Stimulated activated CD4-positive, alpha-beta T cell treated with anti-CD3 and anti-CD28 coated beads, TNF-alpha, amount 100 ng/mL, for 4 hours (primary cell): ENCODE measurements at regions not wholly inside any gene's neighbourhood (a gene's known extent, or its start where the extent isn't known, plus 50 kb on each side); places are given as distances from the start of the nearest gene placed in this dataset.
"Not testable (repeated sequence)": the region's sequence is repeated elsewhere in the genome, so short reads cannot be mapped to it uniquely, and the experiment has no call there.

Source experiments
- DNase-seq, 3 experiments: peaks; one replicate each; pipeline ENCODE4 v3.0.0-alpha.2; 2020; ENCODE audit warnings: low read depth in 3 of 3

- DNase-seq: no peak
Observed at GRCh38 chr14:97074456-97074855, 277.3 kb downstream of the VRK1 start.

DNA sequence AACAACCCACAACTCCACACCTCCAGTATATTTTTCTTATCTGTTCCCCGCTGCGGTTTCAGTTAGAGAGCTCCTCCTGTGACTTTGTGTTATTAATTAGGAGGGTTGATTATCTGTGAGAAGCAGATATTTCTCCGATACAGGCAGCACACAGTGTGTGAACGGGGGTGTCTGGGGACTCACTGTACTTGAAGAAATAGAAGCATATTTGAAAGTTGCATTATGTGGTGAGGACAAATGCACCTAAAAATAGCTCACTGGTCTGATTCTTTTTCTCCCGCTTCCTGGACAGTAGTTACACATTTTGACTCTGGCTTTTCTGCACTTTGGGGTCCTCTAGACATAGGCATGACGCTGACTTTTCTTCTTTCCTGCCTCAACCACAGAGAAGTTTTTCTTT, 277.7 kb downstream of the VRK1 start:
- DNase-seq: no peak

DNA sequence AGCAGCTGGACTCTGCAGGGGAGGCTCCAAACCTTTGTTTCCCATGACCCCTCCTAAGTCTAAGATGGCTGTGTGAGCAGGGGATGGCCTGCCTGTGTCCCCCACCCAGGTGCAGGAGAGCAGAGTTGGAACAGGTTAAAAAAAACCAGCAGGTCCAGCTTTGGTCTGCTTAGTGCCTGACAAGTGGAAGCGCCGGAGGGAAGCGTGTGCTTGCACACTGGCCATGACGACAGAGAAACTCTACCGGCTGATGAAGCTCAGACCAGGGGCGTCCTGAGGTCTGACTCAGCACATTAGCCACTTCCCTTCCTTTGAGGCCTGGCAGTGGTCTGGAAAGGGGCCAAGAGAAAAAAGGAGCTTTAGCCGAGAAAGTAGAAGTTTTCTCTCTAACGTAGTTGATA, 280.1 kb downstream of the VRK1 start:
- DNase-seq: no peak

DNA sequence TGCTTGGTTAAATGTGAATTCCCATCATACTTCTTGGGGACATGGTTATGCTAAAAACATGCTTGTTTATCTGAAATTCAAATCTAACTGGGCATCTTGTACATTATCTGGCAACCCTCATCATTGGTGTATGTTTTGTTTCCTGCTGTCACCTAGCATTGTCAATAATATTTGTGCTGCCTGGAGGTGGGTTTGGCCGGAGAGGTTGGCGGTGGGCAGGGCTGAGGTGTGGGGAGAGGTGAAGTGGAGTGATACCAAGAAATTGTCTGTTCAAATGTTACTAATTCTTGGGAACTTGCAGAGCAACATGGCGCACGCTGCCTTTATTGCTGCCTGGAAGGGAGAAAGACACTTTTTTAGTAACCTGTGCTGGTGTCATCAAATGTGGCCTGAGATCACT, 280.5 kb downstream of the VRK1 start:
- DNase-seq: no peak

GRCh38 chr14:97080991-97081390, 283.8 kb downstream of the VRK1 start:
- no peak for DNase-seq

- no peak for DNase-seq
Observed at GRCh38 chr14:97095269-97095668, 298.1 kb downstream of the VRK1 start.

GRCh38 chr14:97097296-97097695, 300.1 kb downstream of the VRK1 start:
- no peak for DNase-seq

GRCh38 chr14:97100306-97100705, 303.1 kb downstream of the VRK1 start:
- no peak for DNase-seq

- DNase-seq: no peak
Observed at GRCh38 chr14:97101561-97101960, 304.4 kb downstream of the VRK1 start.

DNA sequence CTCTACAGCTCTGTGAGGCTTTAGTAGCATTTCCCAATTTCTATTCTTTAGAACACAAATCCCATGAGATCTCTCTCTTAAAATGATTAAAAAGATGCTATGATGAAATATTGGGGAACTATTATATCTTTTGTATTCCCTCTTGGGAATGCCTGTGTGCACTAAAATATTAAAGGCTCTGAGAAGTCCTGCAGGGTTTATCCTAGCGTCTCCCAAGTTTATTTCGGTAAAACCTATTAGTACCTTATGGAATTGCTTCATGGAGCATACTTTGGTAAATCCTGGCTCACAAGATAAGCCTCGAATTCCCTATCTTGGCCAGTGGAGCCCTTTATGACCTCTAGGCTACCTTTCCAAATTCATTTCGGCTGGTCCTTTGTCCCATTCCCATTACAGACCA, 306.8 kb downstream of the VRK1 start:
- DNase-seq: no peak

DNA sequence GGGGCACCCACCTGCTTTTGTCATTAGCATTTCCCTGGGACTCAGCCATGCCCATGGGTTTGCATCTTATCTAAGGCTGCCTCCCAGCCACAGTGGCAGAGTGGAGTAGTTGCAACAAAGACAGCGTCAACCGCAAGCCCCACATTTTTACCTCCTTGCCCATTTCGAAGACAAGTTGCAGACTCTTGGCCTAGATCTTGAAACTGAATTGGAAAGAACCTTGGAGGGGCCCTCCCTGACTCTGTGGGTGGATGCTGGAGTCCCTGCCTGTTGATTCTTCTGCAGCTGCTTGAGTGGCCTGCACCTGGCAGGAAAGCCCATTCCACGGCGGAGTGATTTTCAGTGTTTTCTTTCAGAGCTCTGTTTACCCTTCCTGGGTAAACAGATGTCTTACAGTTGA, 309.0 kb downstream of the VRK1 start:
- no peak for DNase-seq

DNA sequence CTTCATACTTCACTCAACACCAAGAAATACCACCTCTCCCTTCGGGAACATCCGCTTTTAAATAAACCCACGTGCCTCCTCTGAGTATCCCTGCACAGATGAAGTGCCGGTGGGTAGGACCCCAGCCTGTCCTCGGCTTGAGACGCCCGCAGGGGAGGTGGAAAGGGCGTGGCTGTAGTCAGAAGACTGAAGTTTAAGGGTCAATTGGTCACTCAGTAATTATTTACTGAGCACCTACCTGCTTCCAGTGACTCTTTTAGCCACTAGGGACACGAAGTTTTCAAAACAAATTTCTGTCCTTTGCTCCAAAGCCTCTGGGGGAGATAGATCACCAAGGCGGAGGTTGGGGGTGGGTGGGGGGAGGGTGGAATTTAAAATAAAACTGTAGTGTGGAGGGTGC, 309.4 kb downstream of the VRK1 start:
- DNase-seq: no peak

DNA sequence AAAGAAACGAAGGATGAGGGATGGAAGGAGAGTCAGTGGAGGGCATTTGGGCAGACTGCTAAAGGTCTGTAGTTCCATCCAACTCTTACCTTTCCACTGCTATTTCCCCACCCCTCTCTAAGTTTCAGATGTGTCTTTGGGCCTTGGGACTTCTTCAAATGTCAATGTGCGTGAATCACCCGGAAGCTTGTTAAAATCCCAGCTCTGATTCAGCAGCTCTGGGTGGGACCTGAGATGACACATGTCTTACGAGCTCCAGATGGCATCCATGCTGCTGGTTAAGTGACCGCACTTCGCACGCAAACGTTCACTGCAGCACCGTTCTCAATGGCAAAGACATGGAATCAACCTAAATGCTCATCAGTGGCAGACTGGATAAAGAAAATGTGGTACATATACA, 309.9 kb downstream of the VRK1 start:
- DNase-seq: no peak

DNA sequence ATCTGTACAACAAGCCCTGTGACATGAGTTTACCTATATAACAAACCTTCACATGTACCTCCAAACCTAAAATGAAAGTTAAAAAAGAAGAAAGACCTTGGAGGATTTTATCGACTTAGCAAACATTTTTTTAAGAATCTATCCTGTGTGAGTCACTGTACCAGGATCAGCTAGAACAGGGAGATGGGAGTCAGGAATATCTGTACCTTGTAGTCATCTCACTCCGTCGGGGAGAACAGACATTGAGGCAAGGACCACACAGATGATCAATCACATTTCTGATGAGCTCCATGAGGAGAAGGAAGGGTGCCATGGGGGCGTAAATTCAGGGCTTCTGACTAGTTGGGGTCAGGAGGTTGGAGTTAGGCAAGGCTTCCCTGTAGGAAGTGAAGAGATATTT, 310.6 kb downstream of the VRK1 start:
- DNase-seq: no peak

GRCh38 chr14:97109234-97109633, 312.1 kb downstream of the VRK1 start:
- DNase-seq: no peak

GRCh38 chr14:97113339-97113738, 316.2 kb downstream of the VRK1 start:
- DNase-seq: no peak

- DNase-seq: no peak
Observed at GRCh38 chr14:97116546-97116945, 319.4 kb downstream of the VRK1 start.

DNA sequence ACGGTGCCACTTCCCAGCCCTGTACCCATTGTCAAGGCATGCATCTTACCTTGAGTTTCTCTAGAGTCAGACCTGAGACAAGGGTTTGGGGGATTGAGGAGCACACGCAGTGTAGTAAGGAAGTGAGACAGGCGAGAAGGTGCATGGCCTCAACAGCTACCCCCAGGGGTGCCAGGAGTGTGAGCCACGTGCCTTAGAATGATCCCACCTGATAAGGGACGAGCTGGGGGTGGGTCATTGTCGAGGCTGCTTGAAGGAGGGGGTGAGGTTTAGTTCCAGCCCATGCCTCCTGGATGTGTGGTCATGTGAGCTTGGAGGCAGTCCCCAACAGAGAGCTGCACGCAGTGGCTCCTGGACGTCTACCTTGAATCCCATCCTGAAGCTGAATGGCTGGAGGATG, 320.5 kb downstream of the VRK1 start:
- no peak for DNase-seq

DNA sequence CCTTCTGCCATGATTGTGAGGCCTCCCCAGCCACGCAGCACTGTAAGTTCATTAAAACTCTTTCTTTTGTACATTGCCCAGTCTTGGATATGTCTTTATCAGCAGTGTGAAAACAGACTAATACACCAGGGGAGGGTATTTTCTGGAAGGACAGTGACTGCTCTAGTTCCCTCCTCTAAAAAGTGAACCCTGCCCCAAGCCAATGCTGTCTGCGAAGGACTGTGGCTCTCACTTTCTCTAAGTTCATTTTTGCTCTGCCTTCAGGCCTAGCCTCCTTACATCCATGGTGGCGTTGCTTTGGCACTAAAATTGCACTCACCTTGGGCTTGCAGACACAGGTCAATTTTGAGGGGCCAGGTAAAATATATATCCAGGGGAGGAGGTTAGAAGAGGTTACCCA, 323.0 kb downstream of the VRK1 start:
- DNase-seq: no peak

DNA sequence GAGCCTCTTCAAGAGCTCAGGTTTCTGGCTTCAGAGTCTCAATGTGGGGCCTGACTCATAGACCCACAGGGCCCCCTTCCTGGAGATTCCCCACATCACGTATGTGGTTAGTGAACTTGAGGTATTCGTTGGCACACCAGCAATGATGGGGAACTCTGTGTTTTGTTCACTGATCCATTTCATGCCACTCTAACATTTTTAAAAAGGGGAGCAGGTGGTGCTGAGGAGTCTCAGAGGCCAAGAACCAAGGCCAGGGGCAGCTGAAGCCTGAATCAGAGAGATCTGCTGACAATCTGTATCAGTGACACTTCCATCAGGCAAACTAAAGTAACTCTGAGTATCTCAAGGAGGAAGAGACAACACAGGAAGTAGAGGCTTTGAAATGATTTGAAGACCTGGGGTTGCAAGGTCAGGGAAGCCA, 323.4 kb downstream of the VRK1 start:
- DNase-seq: peak; percentile 20 to 36 (median 23)

DNA sequence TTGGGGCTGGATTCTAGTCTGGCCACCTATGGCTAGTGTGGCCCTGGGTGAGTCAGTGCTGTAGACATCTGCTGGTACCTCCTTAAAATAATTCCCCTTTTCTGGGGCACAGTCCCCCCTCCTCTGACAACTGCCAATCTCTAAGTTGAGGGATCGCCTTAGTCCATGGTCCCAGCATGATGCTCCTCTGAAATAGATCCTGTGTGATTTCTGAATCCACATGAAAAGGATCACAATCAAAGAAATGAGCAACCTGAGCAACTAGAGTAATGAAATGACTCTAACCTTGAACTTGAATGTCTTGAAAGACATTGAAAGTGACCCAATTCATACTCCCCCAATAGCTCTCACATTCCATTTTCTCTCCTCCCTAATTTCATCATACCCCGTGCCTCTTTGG, 332.5 kb downstream of the VRK1 start:
- no peak for DNase-seq

DNA sequence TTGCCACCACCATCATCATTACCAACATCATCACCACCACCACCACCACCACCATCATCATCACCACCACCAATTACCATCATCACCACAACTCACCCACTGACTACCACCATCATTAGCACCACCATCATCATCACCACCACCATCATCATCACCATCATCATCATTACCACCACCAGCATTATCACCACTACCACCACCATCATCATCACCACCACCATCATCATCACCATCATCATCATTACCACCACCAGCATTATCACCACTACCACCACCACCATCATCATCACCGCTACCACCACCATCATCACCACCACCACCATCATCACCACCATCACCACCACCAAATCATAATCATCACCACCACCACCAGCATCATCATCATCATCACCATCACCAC, 338.7 kb downstream of the VRK1 start:
- not testable (repeated sequence) for DNase-seq

DNA sequence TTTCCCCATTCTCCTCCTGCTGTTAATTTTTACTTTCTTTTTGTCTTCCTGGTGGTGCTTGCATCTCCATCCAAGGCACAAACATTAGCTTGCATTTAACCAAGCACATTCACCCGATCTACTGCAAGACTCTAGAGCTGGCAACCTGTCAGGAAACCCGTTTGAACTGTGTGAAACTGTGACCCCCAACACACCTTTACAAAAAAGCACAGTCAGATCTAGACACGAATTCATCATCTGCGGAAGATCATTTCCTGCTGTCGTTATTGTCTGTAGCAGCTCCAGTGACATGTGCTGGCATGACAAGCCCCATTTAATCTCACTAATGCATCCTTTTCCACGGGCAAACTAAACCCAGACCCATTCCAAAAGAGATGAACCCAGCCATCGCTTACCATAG, 340.5 kb downstream of the VRK1 start:
- DNase-seq: no peak

DNA sequence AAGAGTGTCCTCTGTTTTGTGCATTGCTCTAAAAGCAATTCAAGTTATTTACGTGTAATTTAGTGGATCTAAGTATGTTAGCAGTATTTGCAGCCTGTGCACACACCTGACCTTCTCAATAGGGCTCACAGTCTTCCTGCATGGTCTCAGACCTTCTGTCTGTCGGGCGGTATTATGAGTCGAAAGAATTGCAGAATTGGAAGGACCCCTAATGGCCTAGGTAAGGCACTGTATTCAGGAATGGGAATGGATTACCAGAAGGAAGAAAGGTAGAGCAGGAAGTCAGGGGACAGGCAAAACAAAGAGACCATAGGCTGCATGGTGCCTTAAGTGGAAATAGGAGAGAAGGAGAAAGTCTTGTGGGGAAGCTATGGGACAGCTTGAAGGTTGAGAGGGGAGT, 341.6 kb downstream of the VRK1 start:
- DNase-seq: no peak

DNA sequence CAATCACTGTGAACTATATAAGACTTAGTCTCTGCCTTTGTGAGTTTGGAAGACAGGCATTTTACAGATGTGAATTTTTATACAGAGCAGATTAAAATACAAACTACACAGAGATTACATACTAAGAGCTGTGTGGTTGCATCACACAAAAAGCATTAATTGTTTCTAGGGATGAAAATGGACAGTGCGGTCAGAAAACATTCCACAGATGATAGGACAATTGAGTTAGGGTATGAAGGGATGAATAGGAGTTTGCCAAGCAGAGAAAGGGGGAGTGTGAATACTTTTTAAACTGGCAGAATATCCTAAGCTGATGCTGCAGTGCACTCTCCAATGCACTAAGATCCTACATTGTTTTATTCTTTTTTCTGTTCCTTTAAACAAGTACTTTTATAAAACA, 345.8 kb downstream of the VRK1 start:
- no peak for DNase-seq
